Renal pelvis (tissue), 1 donor: ENCODE measurements at regions not wholly inside any gene's neighbourhood (a gene's known extent, or its start where the extent isn't known, plus 50 kb on each side); places are given as distances from the start of the nearest gene placed in this dataset.

Source experiments
- DNase-seq: peaks from one replicate; pipeline ENCODE4 v3.0.0-alpha.2; 2013

GRCh38 chr9:89881431-89881830, 276.6 kb downstream of the GADD45G start:
- DNase-seq, result no peak

- no peak for DNase-seq
These were observed 278.1 kb downstream of the GADD45G start for GRCh38 chr9:89882930-89883361.

GRCh38 chr9:89883401-89884341, 278.9 kb downstream of the GADD45G start:
- no peak for DNase-seq

GRCh38 chr9:89884356-89885083, 279.7 kb downstream of the GADD45G start:
- no peak for DNase-seq

- no peak for DNase-seq
These were observed 280.3 kb downstream of the GADD45G start for GRCh38 chr9:89885156-89885555.

- no peak for DNase-seq
These were observed 281.5 kb downstream of the GADD45G start for GRCh38 chr9:89886281-89886700.

GRCh38 chr9:89887286-89887685, 282.5 kb downstream of the GADD45G start:
- no peak for DNase-seq

GRCh38 chr9:89888233-89888632, 283.4 kb downstream of the GADD45G start:
- no peak for DNase-seq

- no peak for DNase-seq
These were observed 283.9 kb downstream of the GADD45G start for GRCh38 chr9:89888677-89889076.

- DNase-seq, result no peak
These were observed 285.1 kb downstream of the GADD45G start for GRCh38 chr9:89889865-89890264.

GRCh38 chr9:89890326-89890980, 285.6 kb downstream of the GADD45G start:
- DNase-seq, result no peak

- DNase-seq, result no peak
These were observed 286.4 kb downstream of the GADD45G start for GRCh38 chr9:89891221-89891590.

GRCh38 chr9:89891591-89892304, 286.9 kb downstream of the GADD45G start:
- no peak for DNase-seq

- DNase-seq, result no peak
These were observed 288.1 kb downstream of the GADD45G start for GRCh38 chr9:89892920-89893319.

GRCh38 chr9:89893886-89894285, 289.1 kb downstream of the GADD45G start:
- no peak for DNase-seq

- no peak for DNase-seq
These were observed 292.1 kb downstream of the GADD45G start for GRCh38 chr9:89896806-89897340.

- DNase-seq, result no peak
These were observed 294.8 kb downstream of the GADD45G start for GRCh38 chr9:89899573-89899972.

GRCh38 chr9:89901920-89902319, 297.1 kb downstream of the GADD45G start:
- no peak for DNase-seq

- peak; percentile 33 for DNase-seq
These were observed 297.8 kb downstream of the GADD45G start for GRCh38 chr9:89902450-89903140.

- no peak for DNase-seq
These were observed 298.3 kb downstream of the GADD45G start for GRCh38 chr9:89903141-89903475.
